CD4-positive, alpha-beta T cell (primary cell): ENCODE measurements at regions not wholly inside any gene's neighbourhood (a gene's known extent, or its start where the extent isn't known, plus 50 kb on each side); places are given as distances from the start of the nearest gene placed in this dataset.

ENCODE experiments used
- ATAC-seq: fragments of 200-7000 bp; cut with Tn5 transposase; one replicate; pipeline ENCODE4 v1.10.0; 2022; ENCODE audit warnings: mild to moderate bottlenecking; ENCODE audit not compliant: poor library complexity
- CTCF ChIA-PET: fragments of 350-600 bp; sonication (Branson Sonifier 250); formaldehyde crosslinking; loops from one replicate; lab custom pipeline; 2021; ENCODE audit warnings: antibody characterized with exemption, inconsistent platforms; lab: Charles Lee
- POLR2A ChIA-PET: fragments of 350-600 bp; sonication (Branson Sonifier 250); formaldehyde crosslinking; loops from one replicate; lab custom pipeline; 2021; ENCODE audit warnings: antibody characterized with exemption, inconsistent platforms; lab: Charles Lee
- DNase-seq, 14 experiments: peaks; one replicate each; pipeline ENCODE4 v3.0.0-alpha.2; 2013 to 2020; ENCODE audit warnings: mixed read lengths in 2 of 14
- H3K27ac ChIP-seq, 2 donors: one replicate each; pipeline versions ENCODE4 v1.5.1 to v1.7.0; 2013; ENCODE audit warnings: low read length in 2 of 2, low read depth in 1 of 2, mild to moderate bottlenecking in 1 of 2
- H3K27me3 ChIP-seq, 2 experiments: 1 replicate in 1 of 2; 2 replicates in 1 of 2; pipeline versions ENCODE4 v1.6.1 to v1.7.0; 2013; ENCODE audit warnings: low read length in 2 of 2, control low read depth in 1 of 2, mild to moderate bottlenecking in 1 of 2, moderate library complexity in 1 of 2; ENCODE audit not compliant: insufficient read depth in 2 of 2, control insufficient read depth in 1 of 2
- H3K36me3 ChIP-seq: one replicate; pipeline ENCODE4 v1.6.1; 2013; ENCODE audit warnings: low read length, control low read depth; ENCODE audit not compliant: insufficient read depth
- H3K4me1 ChIP-seq: one replicate; pipeline ENCODE4 v1.6.1; 2013; ENCODE audit warnings: low read length, control low read depth; ENCODE audit not compliant: insufficient read depth
- H3K4me3 ChIP-seq: one replicate; pipeline ENCODE4 v1.5.1; 2013; ENCODE audit warnings: mild to moderate bottlenecking, low read length, moderate library complexity
- H3K9me3 ChIP-seq, 2 experiments: 1 replicate in 1 of 2; 2 replicates in 1 of 2; pipeline versions ENCODE4 v1.6.1 to v1.7.0; 2013; ENCODE audit warnings: low read length in 2 of 2, mild to moderate bottlenecking in 2 of 2, control low read depth in 1 of 2, moderate library complexity in 1 of 2; ENCODE audit not compliant: control insufficient read depth in 1 of 2, insufficient read depth in 1 of 2
- H3K27ac Mint-ChIP-seq: one replicate; pipeline ENCODE4 v1.8.0; 2020; ENCODE audit warnings: mixed read lengths
- H3K27me3 Mint-ChIP-seq: one replicate; pipeline ENCODE4 v1.8.0; 2021; ENCODE audit warnings: mixed read lengths
- H3K36me3 Mint-ChIP-seq: one replicate; pipeline ENCODE4 v1.8.0; 2021; ENCODE audit warnings: low read depth, mixed read lengths
- H3K4me1 Mint-ChIP-seq: one replicate; pipeline ENCODE4 v1.8.0; 2021; ENCODE audit warnings: low read depth, mixed read lengths
- H3K4me3 Mint-ChIP-seq: one replicate; pipeline ENCODE4 v1.8.0; 2020; ENCODE audit warnings: mild to moderate bottlenecking, mixed read lengths
- H3K9me3 Mint-ChIP-seq: one replicate; pipeline ENCODE4 v1.8.0; 2020; ENCODE audit warnings: mixed read lengths
- intact Hi-C, 2 experiments: fragments of 100-400 bp; cut with DNase I in 1 of 2; cut with micrococcal nuclease in 1 of 2; formaldehyde crosslinking; loops; one replicate each; pipeline versions ENCODE4 v1.15.1 to v1.9.0; 2023 to 2025; cut with DNase I, micrococcal nuclease
- TF ChIP-seq, protein P1 (sequence below): fragments of 200-600 bp; IDR thresholded peaks from one replicate; pipeline ENCODE4 v1.8.0; 2022; ENCODE audit warnings: antibody characterized with exemption, mild to moderate bottlenecking

DNA sequence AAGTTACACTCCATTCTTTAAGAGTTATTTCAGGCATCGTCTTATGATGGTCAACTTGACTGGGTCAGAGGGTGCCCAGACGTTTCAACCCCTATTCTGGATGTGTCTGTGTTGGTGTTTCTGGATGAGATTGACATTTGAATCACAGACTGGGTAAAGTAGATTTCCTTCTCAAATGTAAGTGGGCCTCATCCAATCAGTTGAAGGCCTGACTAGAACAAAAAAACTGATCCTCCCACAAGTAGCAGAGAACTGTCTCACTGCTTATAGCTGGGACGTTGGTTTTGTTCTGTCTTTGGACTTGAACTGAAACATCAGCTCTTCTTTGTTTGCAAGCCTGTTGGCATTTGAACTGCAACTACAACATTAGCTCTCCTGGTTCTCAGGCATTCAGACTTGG, 76.3 kb upstream of the LYZL1 start:
- Histone ChIP-seq H3K36me3 (no peaks in the 10 kb centered on the region), H3K27me3 (no peaks in the 10 kb centered on the region), H3K4me1 (no peaks in the 10 kb centered on the region), H3K27ac (no peak overlapping the region), H3K4me3 (no peak overlapping the region), H3K9me3 (peaks cover 0 to 3% of the 10 kb centered on the region in 2 experiments)
- ATAC-seq (no peak), DNase-seq (no peak)
- intact Hi-C loops = no loop called here
- ChIA-PET POLR2A (no interaction called here), CTCF (no interaction called here)
- Mint-ChIP-seq H3K4me3 (no peak overlapping the region), H3K27ac (no peak overlapping the region), H3K4me1 (no peaks in the 10 kb centered on the region), H3K9me3 (peaks cover 8% of the 10 kb centered on the region), H3K36me3 (no peaks in the 10 kb centered on the region), H3K27me3 (peaks cover 9% of the 10 kb centered on the region)
- TF ChIP-seq, protein P1, sequence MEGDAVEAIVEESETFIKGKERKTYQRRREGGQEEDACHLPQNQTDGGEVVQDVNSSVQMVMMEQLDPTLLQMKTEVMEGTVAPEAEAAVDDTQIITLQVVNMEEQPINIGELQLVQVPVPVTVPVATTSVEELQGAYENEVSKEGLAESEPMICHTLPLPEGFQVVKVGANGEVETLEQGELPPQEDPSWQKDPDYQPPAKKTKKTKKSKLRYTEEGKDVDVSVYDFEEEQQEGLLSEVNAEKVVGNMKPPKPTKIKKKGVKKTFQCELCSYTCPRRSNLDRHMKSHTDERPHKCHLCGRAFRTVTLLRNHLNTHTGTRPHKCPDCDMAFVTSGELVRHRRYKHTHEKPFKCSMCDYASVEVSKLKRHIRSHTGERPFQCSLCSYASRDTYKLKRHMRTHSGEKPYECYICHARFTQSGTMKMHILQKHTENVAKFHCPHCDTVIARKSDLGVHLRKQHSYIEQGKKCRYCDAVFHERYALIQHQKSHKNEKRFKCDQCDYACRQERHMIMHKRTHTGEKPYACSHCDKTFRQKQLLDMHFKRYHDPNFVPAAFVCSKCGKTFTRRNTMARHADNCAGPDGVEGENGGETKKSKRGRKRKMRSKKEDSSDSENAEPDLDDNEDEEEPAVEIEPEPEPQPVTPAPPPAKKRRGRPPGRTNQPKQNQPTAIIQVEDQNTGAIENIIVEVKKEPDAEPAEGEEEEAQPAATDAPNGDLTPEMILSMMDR = no peak

DNA sequence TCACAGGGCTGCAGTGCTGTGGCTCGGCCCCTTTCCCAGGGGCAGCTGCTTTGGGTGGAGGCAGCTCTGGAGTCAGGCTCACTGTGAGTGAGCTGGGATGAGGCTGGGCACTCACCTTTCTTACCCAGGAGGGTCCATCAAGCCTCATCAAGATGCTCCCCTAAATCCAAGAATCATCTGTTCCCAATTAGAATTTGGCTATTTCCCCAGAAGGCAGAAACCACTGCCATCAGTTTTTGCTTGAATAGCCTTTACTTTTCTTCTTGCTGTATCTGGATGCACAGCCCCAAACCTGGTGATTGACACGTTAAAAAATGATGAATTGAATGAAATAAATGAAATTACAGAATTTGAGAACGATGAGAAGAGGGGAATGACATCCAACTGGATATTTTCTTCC, 74.3 kb upstream of the LYZL1 start:
- H3K27me3 Mint-ChIP-seq = peaks cover 9% of the 10 kb centered on the region
- intact Hi-C loops = no loop called here
- no peak overlapping the region for H3K4me3 Mint-ChIP-seq
- H3K36me3 Mint-ChIP-seq = no peaks in the 10 kb centered on the region
- Histone ChIP-seq H3K27me3 (no peaks in the 10 kb centered on the region), H3K4me1 (no peaks in the 10 kb centered on the region), H3K4me3 (no peak overlapping the region), H3K9me3 (peaks cover 0 to 3% of the 10 kb centered on the region in 2 experiments), H3K27ac (no peak overlapping the region), H3K36me3 (no peaks in the 10 kb centered on the region)
- TF ChIP-seq, protein P1 = no peak
- ChIA-PET POLR2A (no interaction called here), CTCF (no interaction called here)
- no peak for ATAC-seq
- H3K27ac Mint-ChIP-seq = no peak overlapping the region
- no peak for DNase-seq
- H3K9me3 Mint-ChIP-seq = peaks cover 8% of the 10 kb centered on the region
- H3K4me1 Mint-ChIP-seq = no peaks in the 10 kb centered on the region

GRCh38 chr10:29217292-29217738, 71.6 kb upstream of the LYZL1 start:
- Mint-ChIP-seq H3K36me3 (no peaks in the 10 kb centered on the region), H3K27ac (no peak overlapping the region), H3K27me3 (peaks cover 9% of the 10 kb centered on the region), H3K4me3 (no peak overlapping the region), H3K9me3 (peaks cover under 1% of the 10 kb centered on the region), H3K4me1 (no peaks in the 10 kb centered on the region)
- Histone ChIP-seq H3K27ac (no peak overlapping the region), H3K9me3 (peaks cover 0 to 3% of the 10 kb centered on the region in 2 experiments), H3K4me1 (no peaks in the 10 kb centered on the region), H3K27me3 (peaks cover 0 to 2% of the 10 kb centered on the region in 2 experiments), H3K36me3 (no peaks in the 10 kb centered on the region), H3K4me3 (no peak overlapping the region)
- intact Hi-C loops = no loop called here
- ATAC-seq (no peak), DNase-seq (no peak)
- POLR2A ChIA-PET = no interaction called here
- TF ChIP-seq, protein P1 = no peak
- CTCF ChIA-PET = no interaction called here
